ENCODE measurements at regions not wholly inside any gene's neighbourhood (a gene's known extent, or its start where the extent isn't known, plus 50 kb on each side); places are given as distances from the start of the nearest gene placed in this dataset.

GRCh38 chr10:4512671-4513240 lies 313.3 kb upstream of the AKR1E2 start:
- peaks cover 3% of the 10 kb centered on the region; the same call in 1 of the 2 replicates for H3K4me1 ChIP-seq (ENCODE audit: control insufficient read depth, insufficient read depth, low read length)
- H3K27ac ChIP-seq (ENCODE audit: low read depth, low read length): no peak overlapping the region
- H3K36me3 ChIP-seq (ENCODE audit: control insufficient read depth, insufficient read depth, low read length): no peaks in the 10 kb centered on the region
- H3K9me3 ChIP-seq (ENCODE audit: control insufficient read depth, insufficient read depth, low read length): no peaks in the 10 kb centered on the region
- H3K9ac ChIP-seq (ENCODE audit: low read depth, low read length): no peak overlapping the region
- no peak overlapping the region for H3K4me3 ChIP-seq (ENCODE audit: low read depth, low read length)
- H3K27me3 ChIP-seq (ENCODE audit: control insufficient read depth, insufficient read depth, low read length): no peaks in the 10 kb centered on the region

- Histone ChIP-seq H3K9ac (ENCODE audit: low read depth, low read length) (no peak overlapping the region), H3K27me3 (ENCODE audit: control insufficient read depth, insufficient read depth, low read length) (no peaks in the 10 kb centered on the region), H3K4me3 (ENCODE audit: low read depth, low read length) (no peak overlapping the region), H3K27ac (ENCODE audit: low read depth, low read length) (no peak overlapping the region), H3K9me3 (ENCODE audit: control insufficient read depth, insufficient read depth, low read length) (no peaks in the 10 kb centered on the region), H3K4me1 (ENCODE audit: control insufficient read depth, insufficient read depth, low read length) (peaks cover 3% of the 10 kb centered on the region; the same call in 1 of the 2 replicates), H3K36me3 (ENCODE audit: control insufficient read depth, insufficient read depth, low read length) (no peaks in the 10 kb centered on the region)
These were observed 313.8 kb upstream of the AKR1E2 start for GRCh38 chr10:4512196-4512595.

GRCh38 chr10:4511509-4511908 lies 314.5 kb upstream of the AKR1E2 start:
- Histone ChIP-seq H3K4me3 (ENCODE audit: low read depth, low read length) (no peak overlapping the region), H3K9me3 (ENCODE audit: control insufficient read depth, insufficient read depth, low read length) (no peaks in the 10 kb centered on the region), H3K4me1 (ENCODE audit: control insufficient read depth, insufficient read depth, low read length) (peaks cover 3% of the 10 kb centered on the region; the same call in 1 of the 2 replicates), H3K27me3 (ENCODE audit: control insufficient read depth, insufficient read depth, low read length) (no peaks in the 10 kb centered on the region), H3K27ac (ENCODE audit: low read depth, low read length) (no peak overlapping the region), H3K36me3 (ENCODE audit: control insufficient read depth, insufficient read depth, low read length) (no peaks in the 10 kb centered on the region), H3K9ac (ENCODE audit: low read depth, low read length) (no peak overlapping the region)

GRCh38 chr10:4509405-4509804 lies 316.6 kb upstream of the AKR1E2 start:
- Histone ChIP-seq H3K27me3 (ENCODE audit: control insufficient read depth, insufficient read depth, low read length) (no peaks in the 10 kb centered on the region), H3K36me3 (ENCODE audit: control insufficient read depth, insufficient read depth, low read length) (no peaks in the 10 kb centered on the region), H3K9ac (ENCODE audit: low read depth, low read length) (no peak overlapping the region), H3K27ac (ENCODE audit: low read depth, low read length) (no peak overlapping the region), H3K4me3 (ENCODE audit: low read depth, low read length) (no peak overlapping the region), H3K9me3 (ENCODE audit: control insufficient read depth, insufficient read depth, low read length) (no peaks in the 10 kb centered on the region), H3K4me1 (ENCODE audit: control insufficient read depth, insufficient read depth, low read length) (peaks cover 3% of the 10 kb centered on the region; the same call in 1 of the 2 replicates)

GRCh38 chr10:4506095-4506494 lies 319.9 kb upstream of the AKR1E2 start:
- Histone ChIP-seq H3K9me3 (ENCODE audit: control insufficient read depth, insufficient read depth, low read length) (no peaks in the 10 kb centered on the region), H3K4me1 (ENCODE audit: control insufficient read depth, insufficient read depth, low read length) (peaks cover 9% of the 10 kb centered on the region; the same call in 1 of the 2 replicates), H3K27ac (ENCODE audit: low read depth, low read length) (no peak overlapping the region), H3K27me3 (ENCODE audit: control insufficient read depth, insufficient read depth, low read length) (no peaks in the 10 kb centered on the region), H3K36me3 (ENCODE audit: control insufficient read depth, insufficient read depth, low read length) (no peaks in the 10 kb centered on the region), H3K9ac (ENCODE audit: low read depth, low read length) (no peak overlapping the region), H3K4me3 (ENCODE audit: low read depth, low read length) (no peak overlapping the region)

GRCh38 chr10:4504550-4504949 lies 321.5 kb upstream of the AKR1E2 start:
- Histone ChIP-seq H3K4me1 (ENCODE audit: control insufficient read depth, insufficient read depth, low read length) (peaks cover 9% of the 10 kb centered on the region; the same call in 1 of the 2 replicates), H3K4me3 (ENCODE audit: low read depth, low read length) (no peak overlapping the region), H3K27ac (ENCODE audit: low read depth, low read length) (no peak overlapping the region), H3K27me3 (ENCODE audit: control insufficient read depth, insufficient read depth, low read length) (no peaks in the 10 kb centered on the region), H3K9ac (ENCODE audit: low read depth, low read length) (no peak overlapping the region), H3K9me3 (ENCODE audit: control insufficient read depth, insufficient read depth, low read length) (no peaks in the 10 kb centered on the region), H3K36me3 (ENCODE audit: control insufficient read depth, insufficient read depth, low read length) (no peaks in the 10 kb centered on the region)

- Histone ChIP-seq H3K4me1 (ENCODE audit: control insufficient read depth, insufficient read depth, low read length) (peaks cover 9% of the 10 kb centered on the region; the same call in 1 of the 2 replicates), H3K36me3 (ENCODE audit: control insufficient read depth, insufficient read depth, low read length) (no peaks in the 10 kb centered on the region), H3K9me3 (ENCODE audit: control insufficient read depth, insufficient read depth, low read length) (no peaks in the 10 kb centered on the region), H3K27ac (ENCODE audit: low read depth, low read length) (no peak overlapping the region), H3K4me3 (ENCODE audit: low read depth, low read length) (no peak overlapping the region), H3K27me3 (ENCODE audit: control insufficient read depth, insufficient read depth, low read length) (no peaks in the 10 kb centered on the region), H3K9ac (ENCODE audit: low read depth, low read length) (no peak overlapping the region)
These were observed 322.9 kb upstream of the AKR1E2 start for GRCh38 chr10:4503076-4503475.

GRCh38 chr10:4501306-4501705 lies 324.7 kb upstream of the AKR1E2 start:
- Histone ChIP-seq H3K9me3 (ENCODE audit: control insufficient read depth, insufficient read depth, low read length) (no peaks in the 10 kb centered on the region), H3K27ac (ENCODE audit: low read depth, low read length) (no peak overlapping the region), H3K36me3 (ENCODE audit: control insufficient read depth, insufficient read depth, low read length) (no peaks in the 10 kb centered on the region), H3K4me1 (ENCODE audit: control insufficient read depth, insufficient read depth, low read length) (peaks cover 9% of the 10 kb centered on the region; the same call in 1 of the 2 replicates), H3K4me3 (ENCODE audit: low read depth, low read length) (no peak overlapping the region), H3K9ac (ENCODE audit: low read depth, low read length) (no peak overlapping the region), H3K27me3 (ENCODE audit: control insufficient read depth, insufficient read depth, low read length) (no peaks in the 10 kb centered on the region)

- peaks cover 9% of the 10 kb centered on the region; the same call in 1 of the 2 replicates for H3K4me1 ChIP-seq (ENCODE audit: control insufficient read depth, insufficient read depth, low read length)
- H3K27ac ChIP-seq (ENCODE audit: low read depth, low read length): no peak overlapping the region
- H3K4me3 ChIP-seq (ENCODE audit: low read depth, low read length): no peak overlapping the region
- no peak overlapping the region for H3K9ac ChIP-seq (ENCODE audit: low read depth, low read length)
- H3K27me3 ChIP-seq (ENCODE audit: control insufficient read depth, insufficient read depth, low read length): no peaks in the 10 kb centered on the region
- no peaks in the 10 kb centered on the region for H3K9me3 ChIP-seq (ENCODE audit: control insufficient read depth, insufficient read depth, low read length)
- H3K36me3 ChIP-seq (ENCODE audit: control insufficient read depth, insufficient read depth, low read length): no peaks in the 10 kb centered on the region
These were observed 327.2 kb upstream of the AKR1E2 start for GRCh38 chr10:4498711-4499251.

GRCh38 chr10:4494551-4494950 lies 331.5 kb upstream of the AKR1E2 start:
- Histone ChIP-seq H3K36me3 (ENCODE audit: control insufficient read depth, insufficient read depth, low read length) (no peaks in the 10 kb centered on the region), H3K4me1 (ENCODE audit: control insufficient read depth, insufficient read depth, low read length) (no peaks in the 10 kb centered on the region), H3K9me3 (ENCODE audit: control insufficient read depth, insufficient read depth, low read length) (no peaks in the 10 kb centered on the region), H3K27ac (ENCODE audit: low read depth, low read length) (no peak overlapping the region), H3K27me3 (ENCODE audit: control insufficient read depth, insufficient read depth, low read length) (no peaks in the 10 kb centered on the region), H3K4me3 (ENCODE audit: low read depth, low read length) (no peak overlapping the region), H3K9ac (ENCODE audit: low read depth, low read length) (no peak overlapping the region)

- H3K36me3 ChIP-seq (ENCODE audit: control insufficient read depth, insufficient read depth, low read length): no peaks in the 10 kb centered on the region
- no peak overlapping the region for H3K27ac ChIP-seq (ENCODE audit: low read depth, low read length)
- no peaks in the 10 kb centered on the region for H3K9me3 ChIP-seq (ENCODE audit: control insufficient read depth, insufficient read depth, low read length)
- H3K4me1 ChIP-seq (ENCODE audit: control insufficient read depth, insufficient read depth, low read length): no peaks in the 10 kb centered on the region
- H3K4me3 ChIP-seq (ENCODE audit: low read depth, low read length): no peak overlapping the region
- H3K9ac ChIP-seq (ENCODE audit: low read depth, low read length): no peak overlapping the region
- no peaks in the 10 kb centered on the region for H3K27me3 ChIP-seq (ENCODE audit: control insufficient read depth, insufficient read depth, low read length)
These were observed 333.8 kb upstream of the AKR1E2 start for GRCh38 chr10:4492202-4492601.

All from HUES48 (cell line).